HEK293T (cell line): ENCODE measurements at regions not wholly inside any gene's neighbourhood (a gene's known extent, or its start where the extent isn't known, plus 50 kb on each side); places are given as distances from the start of the nearest gene placed in this dataset.
"Not testable (repeated sequence)": the region's sequence is repeated elsewhere in the genome, so short reads cannot be mapped to it uniquely, and the experiment has no call there.

ENCODE experiments used
- ARNT ChIP-seq: fragments of 450-650 bp; IDR thresholded peaks from 2 replicates; pipeline ENCODE4 v1.6.1; 2017; ENCODE audit warnings: mild to moderate bottlenecking
- BHLHE40 ChIP-seq: fragments of 450-650 bp; IDR thresholded peaks from 2 replicates; pipeline ENCODE4 v1.6.1; 2016; ENCODE audit warnings: mild to moderate bottlenecking, moderate library complexity, borderline replicate concordance
- CTBP1 ChIP-seq: fragments of 450-650 bp; IDR thresholded peaks from 2 replicates; pipeline ENCODE4 v1.6.1; 2016; ENCODE audit warnings: borderline replicate concordance
- ELF4 ChIP-seq: fragments of 450-650 bp; IDR thresholded peaks from 2 replicates; pipeline ENCODE4 v1.6.1; 2017; ENCODE audit warnings: antibody characterized with exemption
- FOXA1 ChIP-seq: fragments of 450-650 bp; IDR thresholded peaks from 2 replicates; pipeline ENCODE4 v1.6.1; 2016; ENCODE audit warnings: mild to moderate bottlenecking
- FOXK2 ChIP-seq: fragments of 450-650 bp; IDR thresholded peaks from 2 replicates; pipeline ENCODE4 v1.6.1; 2016; ENCODE audit warnings: mild to moderate bottlenecking
- FOXM1 ChIP-seq: fragments of 450-650 bp; IDR thresholded peaks from 2 replicates; pipeline ENCODE4 v1.6.1; 2017; ENCODE audit warnings: mild to moderate bottlenecking, borderline replicate concordance
- LEF1 ChIP-seq: fragments of 450-650 bp; IDR thresholded peaks from 2 replicates; pipeline ENCODE4 v1.6.1; 2017; ENCODE audit warnings: mild to moderate bottlenecking, borderline replicate concordance
- NFRKB ChIP-seq: fragments of 450-650 bp; IDR thresholded peaks from 2 replicates; pipeline ENCODE4 v1.6.1; 2016; ENCODE audit warnings: mild to moderate bottlenecking, moderate library complexity
- PKNOX1 ChIP-seq: fragments of 450-650 bp; IDR thresholded peaks from 2 replicates; pipeline ENCODE4 v1.6.1; 2016
- SP1 ChIP-seq: fragments of 450-650 bp; IDR thresholded peaks from 2 replicates; pipeline ENCODE4 v1.6.1; 2017
- SUZ12 ChIP-seq: fragments of 450-650 bp; IDR thresholded peaks from 2 replicates; pipeline ENCODE4 v1.6.1; 2016; ENCODE audit warnings: mild to moderate bottlenecking
- TARDBP ChIP-seq: fragments of 450-650 bp; IDR thresholded peaks from 2 replicates; pipeline ENCODE4 v1.6.1; 2016
- ZNF384 ChIP-seq: fragments of 450-650 bp; IDR thresholded peaks from 2 replicates; pipeline ENCODE4 v1.6.1; 2016

- not testable (repeated sequence) for TF ChIP-seq TARDBP, FOXM1, LEF1, SUZ12, BHLHE40, NFRKB, FOXK2, SP1, ZNF384, CTBP1, ARNT, PKNOX1, FOXA1, ELF4
Measured at GRCh38 chr3:67173130-67173529, 175.0 kb downstream of the KBTBD8 start.
